Fibroblast of pulmonary artery (primary cell): ENCODE measurements at regions not wholly inside any gene's neighbourhood (a gene's known extent, or its start where the extent isn't known, plus 50 kb on each side); places are given as distances from the start of the nearest gene placed in this dataset.

Experiments
- DNase-seq: peaks from one replicate; pipeline ENCODE4 v3.0.0-alpha.2; 2010; ENCODE audit warnings: low read depth
- H3K4me3 ChIP-seq: replicated peaks from 2 replicates; pipeline ENCODE4 v1.5.1; 2011; ENCODE audit warnings: low read depth, mild to moderate bottlenecking, control low read depth, low read length, moderate library complexity
- TF ChIP-seq, protein P1 (sequence below): IDR thresholded peaks from 2 replicates; pipeline ENCODE4 v1.5.1; 2011; ENCODE audit warnings: mild to moderate bottlenecking, control low read depth, low read length, inconsistent platforms; ENCODE audit errors: missing control alignments

DNA sequence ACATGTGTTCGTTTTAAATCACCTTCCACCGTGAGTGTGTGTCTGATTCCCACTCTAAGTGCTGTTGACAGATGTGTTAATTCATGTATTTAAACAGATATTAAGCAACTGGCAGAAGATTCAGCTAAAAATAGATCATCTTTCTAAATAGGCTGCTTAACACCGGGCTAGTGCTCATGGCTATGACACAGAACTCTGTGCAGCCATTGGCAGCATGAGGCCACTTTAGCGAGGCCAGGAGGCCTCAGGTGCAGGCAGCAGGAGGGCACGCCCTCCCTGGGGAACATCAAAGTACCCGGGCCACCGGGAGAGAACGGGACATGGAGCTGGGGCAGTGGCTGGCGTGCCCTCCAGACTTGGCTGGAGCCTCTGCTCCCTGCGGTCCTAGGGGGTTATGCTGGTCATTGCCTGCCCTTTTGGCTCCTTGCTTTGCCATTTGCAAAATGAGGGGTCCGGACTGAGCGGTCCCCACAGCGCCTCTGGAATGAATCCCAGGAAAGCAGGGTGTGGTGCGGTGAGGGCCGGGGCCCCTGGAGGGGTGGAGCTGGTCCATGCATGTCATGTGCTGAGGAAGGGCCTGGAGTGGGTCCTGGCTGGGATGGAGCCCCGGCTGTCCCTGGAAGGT lies 62.8 kb upstream of the HDAC4 start:
- no peak overlapping the region for H3K4me3 ChIP-seq
- no peak for DNase-seq
- TF ChIP-seq, protein P1, sequence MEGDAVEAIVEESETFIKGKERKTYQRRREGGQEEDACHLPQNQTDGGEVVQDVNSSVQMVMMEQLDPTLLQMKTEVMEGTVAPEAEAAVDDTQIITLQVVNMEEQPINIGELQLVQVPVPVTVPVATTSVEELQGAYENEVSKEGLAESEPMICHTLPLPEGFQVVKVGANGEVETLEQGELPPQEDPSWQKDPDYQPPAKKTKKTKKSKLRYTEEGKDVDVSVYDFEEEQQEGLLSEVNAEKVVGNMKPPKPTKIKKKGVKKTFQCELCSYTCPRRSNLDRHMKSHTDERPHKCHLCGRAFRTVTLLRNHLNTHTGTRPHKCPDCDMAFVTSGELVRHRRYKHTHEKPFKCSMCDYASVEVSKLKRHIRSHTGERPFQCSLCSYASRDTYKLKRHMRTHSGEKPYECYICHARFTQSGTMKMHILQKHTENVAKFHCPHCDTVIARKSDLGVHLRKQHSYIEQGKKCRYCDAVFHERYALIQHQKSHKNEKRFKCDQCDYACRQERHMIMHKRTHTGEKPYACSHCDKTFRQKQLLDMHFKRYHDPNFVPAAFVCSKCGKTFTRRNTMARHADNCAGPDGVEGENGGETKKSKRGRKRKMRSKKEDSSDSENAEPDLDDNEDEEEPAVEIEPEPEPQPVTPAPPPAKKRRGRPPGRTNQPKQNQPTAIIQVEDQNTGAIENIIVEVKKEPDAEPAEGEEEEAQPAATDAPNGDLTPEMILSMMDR = no peak

DNA sequence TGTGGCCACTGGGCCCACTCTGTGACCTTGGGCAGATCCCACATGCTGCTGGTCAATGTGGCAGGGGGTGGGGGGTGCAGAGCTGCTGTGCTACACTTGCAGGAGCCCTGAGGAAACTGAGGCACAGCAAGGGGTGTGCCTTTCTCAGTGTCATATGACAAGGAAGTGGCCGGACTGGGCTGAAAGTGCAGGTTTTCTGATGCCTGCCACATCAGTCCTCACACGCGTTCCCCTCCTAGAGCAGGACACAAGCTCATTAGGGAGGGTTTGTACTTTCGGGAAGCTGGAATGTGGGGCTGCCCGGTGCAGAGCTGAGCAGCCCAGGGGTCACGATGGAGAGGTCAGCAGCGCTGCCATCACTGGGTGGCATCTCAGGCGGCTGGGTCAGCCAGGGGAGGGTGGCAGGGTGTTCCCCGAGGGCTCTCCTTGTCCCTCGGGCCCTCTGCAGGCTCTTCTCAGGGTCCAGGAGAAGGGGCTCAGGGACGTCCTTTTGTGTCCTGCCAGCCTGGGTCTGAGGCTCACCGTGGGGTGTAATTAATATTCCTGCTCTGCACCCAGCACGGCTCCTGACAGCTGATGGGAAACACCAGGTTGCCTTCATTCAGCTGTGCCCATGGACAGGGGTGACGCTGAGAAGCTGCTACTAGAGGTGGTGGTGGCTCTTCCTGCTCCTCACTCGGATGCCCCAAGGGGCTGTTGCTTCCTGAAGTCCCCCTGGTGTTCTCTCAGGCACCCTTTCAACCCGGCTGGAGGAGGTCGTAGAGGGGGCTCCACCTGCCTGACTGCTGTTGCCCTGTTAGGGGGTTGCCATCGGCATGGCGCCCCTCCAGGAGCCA lies 62.1 kb upstream of the HDAC4 start:
- no peak for DNase-seq
- TF ChIP-seq, protein P1 = no peak
- H3K4me3 ChIP-seq = no peak overlapping the region

DNA sequence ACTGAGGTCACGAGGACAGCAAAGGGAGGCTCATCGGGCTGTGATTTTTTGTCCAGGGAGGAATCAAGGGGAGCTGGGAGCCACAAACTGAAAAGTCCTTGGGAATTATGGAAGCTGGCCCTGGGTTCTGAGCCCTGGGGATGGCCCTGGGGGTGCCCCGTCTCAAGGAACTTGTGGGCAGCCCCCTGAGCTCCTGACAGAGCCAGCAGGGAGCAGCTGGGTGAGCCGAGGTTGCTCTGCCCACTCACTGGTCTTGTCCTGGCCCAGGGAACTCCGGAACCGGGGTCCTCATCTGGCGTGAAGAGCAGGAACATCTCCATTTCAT lies 61.3 kb upstream of the HDAC4 start:
- TF ChIP-seq, protein P1 = no peak

DNA sequence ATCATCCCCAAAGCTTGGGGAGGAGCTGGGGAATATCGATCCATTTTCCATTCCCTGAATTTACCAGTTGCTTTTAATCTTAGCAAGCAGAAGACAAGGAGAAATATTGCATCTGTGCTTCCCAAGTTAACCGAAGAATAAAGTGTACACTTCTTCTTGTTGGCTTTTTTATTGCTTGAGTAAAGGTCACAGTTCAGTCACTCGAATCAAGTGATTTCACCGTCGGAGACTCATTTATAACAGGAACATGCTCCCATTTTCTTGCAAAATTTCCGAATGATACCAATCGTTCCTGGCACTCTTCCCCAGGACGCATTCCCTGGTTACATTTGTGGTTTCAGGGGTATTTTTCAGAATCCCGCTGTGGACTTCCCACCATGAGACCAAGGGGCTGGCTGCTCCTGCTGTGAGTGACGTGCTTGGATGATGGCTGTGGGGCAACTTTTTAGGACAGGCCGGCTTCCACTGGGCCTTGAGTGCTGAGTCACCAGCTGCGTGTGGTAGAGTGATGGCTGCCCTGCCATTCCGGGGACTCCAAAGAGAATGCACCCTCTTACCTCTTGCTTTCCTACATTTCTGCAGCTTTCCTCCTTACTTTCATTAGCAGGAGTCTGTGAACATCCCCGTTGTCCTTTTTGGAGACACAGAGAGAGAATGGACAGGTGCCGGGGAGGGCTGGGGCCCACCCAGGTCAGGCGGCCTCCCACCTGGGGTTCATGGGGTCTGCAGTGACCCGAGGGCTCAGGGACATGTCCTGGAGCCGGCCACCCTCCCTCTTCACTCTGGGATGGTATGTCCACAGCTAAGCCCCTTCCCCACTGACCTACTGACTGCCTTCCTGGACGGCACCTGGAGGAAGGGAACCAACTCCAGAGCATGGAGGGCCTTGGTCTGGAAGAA lies 60.7 kb upstream of the HDAC4 start:
- DNase-seq = no peak
- TF ChIP-seq, protein P1 = no peak
- H3K4me3 ChIP-seq = no peak overlapping the region

More for the DNA sequence above, 61.3 kb upstream of the HDAC4 start:
- H3K4me3 ChIP-seq = no peak overlapping the region
- no peak for DNase-seq

DNA sequence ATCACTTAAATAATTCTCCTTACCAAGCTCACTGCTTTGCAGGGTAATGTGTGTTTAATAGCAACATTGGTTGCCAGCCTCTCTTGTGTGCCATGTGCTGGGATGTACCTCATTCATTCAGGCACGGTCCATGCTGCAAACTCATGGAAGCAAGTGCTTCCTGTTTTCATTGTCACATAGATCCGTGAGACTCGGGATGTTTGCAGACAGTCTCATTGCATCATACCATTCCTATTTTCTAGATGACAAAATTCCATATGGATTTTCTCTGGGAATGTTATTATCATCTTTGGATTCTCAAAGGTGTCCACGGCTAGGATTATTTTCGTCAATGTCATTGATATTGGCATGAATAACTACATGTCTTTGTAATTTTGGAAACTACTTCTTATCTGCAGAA lies 60.0 kb upstream of the HDAC4 start:
- DNase-seq = no peak
- TF ChIP-seq, protein P1 = no peak
- H3K4me3 ChIP-seq = no peak overlapping the region

DNA sequence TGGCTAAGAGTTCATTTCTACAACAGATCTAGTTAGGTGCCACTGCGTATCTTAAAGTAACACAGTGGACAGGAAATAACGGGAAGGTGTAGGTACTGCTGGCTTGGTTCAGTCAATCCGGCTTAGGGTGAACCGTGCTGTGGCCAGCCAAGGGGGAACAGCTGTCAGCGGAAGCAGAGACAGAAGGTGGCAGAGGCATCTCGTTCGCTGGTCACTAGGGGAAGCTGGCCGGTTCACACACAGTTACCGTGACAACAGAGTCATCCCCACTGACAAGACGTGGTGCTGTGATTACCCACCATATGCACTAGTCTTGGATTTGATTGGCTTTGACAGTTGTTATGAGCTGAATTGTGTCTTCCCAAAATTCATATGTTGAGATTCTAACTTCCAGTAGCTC lies 58.8 kb upstream of the HDAC4 start:
- no peak for DNase-seq
- no peak overlapping the region for H3K4me3 ChIP-seq
- TF ChIP-seq, protein P1 = no peak
